Panc1 (cell line): ENCODE measurements at regions not wholly inside any gene's neighbourhood (a gene's known extent, or its start where the extent isn't known, plus 50 kb on each side); places are given as distances from the start of the nearest gene placed in this dataset.

ENCODE experiments used
- CTCF ChIP-seq: fragments of 450-650 bp; IDR thresholded peaks from 2 replicates; pipeline ENCODE4 v1.5.1; 2017; ENCODE audit warnings: mild to moderate bottlenecking
- POLR2AphosphoS5 ChIP-seq: IDR thresholded peaks from 2 replicates; pipeline ENCODE4 v1.6.1; 2012; ENCODE audit warnings: mild to moderate bottlenecking, low read depth, low read length, moderate library complexity
- REST ChIP-seq, 2 experiments: IDR thresholded peaks; 2 replicates each; pipeline ENCODE4 v1.6.1; 2011 to 2012; ENCODE audit warnings: low read depth in 2 of 2, control low read depth in 1 of 2, low read length in 1 of 2, mild to moderate bottlenecking in 1 of 2, moderate library complexity in 1 of 2; ENCODE audit not compliant: insufficient read depth in 1 of 2

GRCh38 chr3:117393119-117393518 is 683.5 kb downstream of the TUSC7 start:
- no peak for TF ChIP-seq POLR2AphosphoS5
- TF ChIP-seq CTCF, result no peak
- no peak for TF ChIP-seq REST (IDR thresholded peaks at IDR 0.05; ENCODE audit: insufficient read depth in 1 of 2, low read depth in 2 of 2, low read length in 1 of 2)
